ENCODE measurements at regions not wholly inside any gene's neighbourhood (a gene's known extent, or its start where the extent isn't known, plus 50 kb on each side); places are given as distances from the start of the nearest gene placed in this dataset.

DNA sequence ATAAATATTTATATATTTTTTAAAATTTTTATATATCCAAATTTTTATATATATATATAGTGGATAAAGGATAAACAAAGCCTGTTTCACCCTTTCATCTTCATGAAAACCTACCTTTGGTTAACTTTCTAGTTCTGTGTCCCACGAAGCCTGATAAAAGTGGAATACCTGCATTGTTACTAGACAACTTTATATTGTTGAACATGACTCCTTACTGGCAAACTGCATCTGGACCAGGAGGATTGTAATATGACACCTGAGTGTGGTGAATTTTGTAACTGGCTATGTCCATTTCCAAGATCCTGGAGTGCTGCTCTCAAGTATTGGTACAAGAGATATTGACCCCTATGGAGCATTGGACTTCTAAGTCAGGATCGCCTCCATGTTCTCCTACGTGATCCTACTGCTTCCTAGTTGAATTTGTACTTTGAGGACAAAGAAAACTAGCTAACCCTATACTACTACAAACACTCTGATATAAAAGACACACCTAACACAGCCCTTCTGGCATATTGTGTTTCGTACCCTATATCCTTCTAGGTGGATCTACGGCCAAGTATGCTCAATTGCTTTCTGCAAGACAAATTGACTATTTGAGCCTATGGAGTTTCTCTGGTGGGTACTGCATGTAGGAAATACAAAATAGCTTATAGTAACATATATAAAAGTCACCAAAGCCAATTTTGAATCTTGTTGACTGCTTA lies 61.3 kb upstream of the PRRG1 start:
- Mint-ChIP-seq H3K4me3 (no peak overlapping the region), H3K36me3 (ENCODE audit: insufficient read depth in 2 of 2) (no peaks in the 10 kb centered on the region), H3K4me1 (ENCODE audit: low read depth) (no peaks in the 10 kb centered on the region), H3K27me3 (ENCODE audit: low read depth) (no peaks in the 10 kb centered on the region), H3K27ac (peak overlapping the region; percentile 8), H3K9me3 (no peaks in the 10 kb centered on the region)
- no peak for DNase-seq
- peak in 1 of 2 donors; percentile 74 for ATAC-seq (replicated peaks in 1 of 2)

- Mint-ChIP-seq H3K4me3 (no peak overlapping the region), H3K9me3 (peaks cover 0 to 6% of the 10 kb centered on the region in 2 donors), H3K27ac (no peak overlapping the region), H3K36me3 (ENCODE audit: insufficient read depth in 2 of 2) (peaks cover 0 to 1% of the 10 kb centered on the region in 2 donors), H3K4me1 (ENCODE audit: low read depth) (no peaks in the 10 kb centered on the region), H3K27me3 (ENCODE audit: low read depth) (no peaks in the 10 kb centered on the region)
- no peak for DNase-seq
- ATAC-seq (replicated peaks in 1 of 2): no peak
Measured at GRCh38 chrX:37291924-37292323, 57.2 kb upstream of the PRRG1 start.
